ENCODE measurements at regions not wholly inside any gene's neighbourhood (a gene's known extent, or its start where the extent isn't known, plus 50 kb on each side); places are given as distances from the start of the nearest gene placed in this dataset.

DNA sequence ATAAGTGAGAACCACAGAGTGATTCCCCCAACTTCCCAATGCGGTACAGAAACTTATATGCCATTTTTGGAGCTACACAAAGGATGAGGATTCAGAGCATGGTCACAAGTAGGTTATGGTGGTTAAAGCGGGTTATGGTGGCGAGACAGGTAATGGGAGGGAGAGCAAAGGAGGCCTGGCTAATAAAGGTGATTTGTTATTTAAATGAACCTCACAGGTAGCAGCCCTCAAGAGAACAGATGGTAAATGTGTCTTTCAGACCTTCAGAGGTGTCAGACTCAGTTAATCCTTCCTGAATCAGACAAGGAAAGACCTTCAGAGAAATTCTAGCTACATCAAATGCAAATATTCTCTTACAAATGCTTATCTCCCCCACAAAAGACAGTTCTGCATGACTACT, 1971.4 kb downstream of the OLFM4 start (continued):
- TF ChIP-seq RFX5 (IDR thresholded peaks at IDR 0.05; ENCODE audit: borderline replicate concordance, low read depth, low read length): no peak
- no peak for TF ChIP-seq CTBP2 (IDR thresholded peaks at IDR 0.05; ENCODE audit: borderline replicate concordance, insufficient read depth, insufficient read length, low read length)
- TF ChIP-seq TAF1 (IDR thresholded peaks at IDR 0.05; ENCODE audit: low read depth, low read length): no peak
- TF ChIP-seq YY1 (IDR thresholded peaks at IDR 0.05; ENCODE audit: low read depth, low read length): 0 out of 2 replicates have a peak, but pooled peaks have one; percentile 17
- no peak for TF ChIP-seq CBX8 (IDR thresholded peaks at IDR 0.05; ENCODE audit: borderline replicate concordance, low read depth, low read length)
- TF ChIP-seq, protein P1, sequence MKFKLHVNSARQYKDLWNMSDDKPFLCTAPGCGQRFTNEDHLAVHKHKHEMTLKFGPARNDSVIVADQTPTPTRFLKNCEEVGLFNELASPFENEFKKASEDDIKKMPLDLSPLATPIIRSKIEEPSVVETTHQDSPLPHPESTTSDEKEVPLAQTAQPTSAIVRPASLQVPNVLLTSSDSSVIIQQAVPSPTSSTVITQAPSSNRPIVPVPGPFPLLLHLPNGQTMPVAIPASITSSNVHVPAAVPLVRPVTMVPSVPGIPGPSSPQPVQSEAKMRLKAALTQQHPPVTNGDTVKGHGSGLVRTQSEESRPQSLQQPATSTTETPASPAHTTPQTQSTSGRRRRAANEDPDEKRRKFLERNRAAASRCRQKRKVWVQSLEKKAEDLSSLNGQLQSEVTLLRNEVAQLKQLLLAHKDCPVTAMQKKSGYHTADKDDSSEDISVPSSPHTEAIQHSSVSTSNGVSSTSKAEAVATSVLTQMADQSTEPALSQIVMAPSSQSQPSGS (IDR thresholded peaks at IDR 0.05; ENCODE audit: low read length): no peak
- TF ChIP-seq ASH2L (IDR thresholded peaks at IDR 0.05; ENCODE audit: low read length): no peak
- no peak for TF ChIP-seq HDAC2 (IDR thresholded peaks at IDR 0.05; ENCODE audit: borderline replicate concordance in 1 of 2, low read depth in 2 of 2, low read length in 2 of 2)
- no peak for TF ChIP-seq RNF2 (IDR thresholded peaks at IDR 0.05; ENCODE audit: borderline replicate concordance, low read depth, low read length, missing control alignments, poor library complexity, severe bottlenecking)

Data from H1 (cell line).